Hematopoietic multipotent progenitor cell treated with erythropoietin and hydrocortisone succinate and interleukin-3 and kit ligand, for 8 days (in vitro differentiated cells): ENCODE measurements at regions not wholly inside any gene's neighbourhood (a gene's known extent, or its start where the extent isn't known, plus 50 kb on each side); places are given as distances from the start of the nearest gene placed in this dataset.
"Not testable (repeated sequence)": the region's sequence is repeated elsewhere in the genome, so short reads cannot be mapped to it uniquely, and the experiment has no call there.

Experiments
- DNase-seq: peaks from one replicate; pipeline ENCODE4 v3.0.0-alpha.2; 2015

- no peak for DNase-seq
Observed at GRCh38 chr6:91079969-91080368, 493.1 kb upstream of the MAP3K7 start.

- DNase-seq, result no peak
Observed at GRCh38 chr6:91075244-91075976, 488.5 kb upstream of the MAP3K7 start.

GRCh38 chr6:91063362-91063761 lies 476.5 kb upstream of the MAP3K7 start:
- DNase-seq, result no peak

GRCh38 chr6:91057689-91058088 lies 470.8 kb upstream of the MAP3K7 start:
- DNase-seq, result no peak

GRCh38 chr6:91055959-91056358 lies 469.1 kb upstream of the MAP3K7 start:
- DNase-seq, result no peak

GRCh38 chr6:91052473-91053450 lies 465.9 kb upstream of the MAP3K7 start:
- not testable (repeated sequence) for DNase-seq

GRCh38 chr6:91045161-91045560 lies 458.3 kb upstream of the MAP3K7 start:
- no peak for DNase-seq

DNA sequence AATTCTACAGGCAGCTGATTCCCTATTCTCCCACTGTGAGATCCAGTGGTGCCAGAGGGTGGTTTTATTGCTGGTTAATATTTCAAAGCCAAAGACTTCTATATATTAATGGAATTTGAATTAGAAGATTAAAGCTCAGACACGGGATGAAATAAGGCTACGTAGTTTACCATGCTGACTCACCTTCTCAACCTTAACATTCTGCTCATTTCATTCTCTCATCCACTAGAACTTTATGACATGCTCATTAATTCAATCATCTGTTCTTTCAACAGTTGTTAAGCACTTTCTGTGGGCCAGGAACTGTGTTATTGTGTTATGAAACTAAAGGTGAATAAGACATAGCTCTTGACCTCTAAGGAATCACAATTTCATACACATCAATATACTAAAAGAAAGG lies 456.9 kb upstream of the MAP3K7 start:
- DNase-seq, result no peak

- no peak for DNase-seq
Observed at GRCh38 chr6:91042656-91043055, 455.8 kb upstream of the MAP3K7 start.

GRCh38 chr6:91033964-91034363 lies 447.1 kb upstream of the MAP3K7 start:
- DNase-seq, result no peak

DNA sequence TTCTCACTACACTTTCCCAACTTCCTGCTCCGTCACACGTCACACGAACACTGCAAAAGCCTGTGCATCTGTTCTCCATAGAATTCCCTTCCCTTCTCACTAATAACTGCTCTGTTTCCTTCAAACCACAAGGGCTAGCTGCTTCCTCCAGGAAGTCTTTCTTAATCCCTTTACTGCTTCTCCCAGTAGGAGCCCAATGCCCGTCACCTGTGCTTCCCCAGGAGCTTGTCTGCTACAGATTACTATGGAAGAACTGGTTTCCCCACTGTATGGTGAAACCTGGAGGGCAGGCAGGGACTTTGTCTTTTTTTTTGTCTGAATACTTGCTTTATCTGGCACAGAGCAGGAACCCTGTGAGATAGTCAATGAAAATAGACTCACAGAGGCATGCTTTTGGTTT lies 444.7 kb upstream of the MAP3K7 start:
- DNase-seq, result no peak

DNA sequence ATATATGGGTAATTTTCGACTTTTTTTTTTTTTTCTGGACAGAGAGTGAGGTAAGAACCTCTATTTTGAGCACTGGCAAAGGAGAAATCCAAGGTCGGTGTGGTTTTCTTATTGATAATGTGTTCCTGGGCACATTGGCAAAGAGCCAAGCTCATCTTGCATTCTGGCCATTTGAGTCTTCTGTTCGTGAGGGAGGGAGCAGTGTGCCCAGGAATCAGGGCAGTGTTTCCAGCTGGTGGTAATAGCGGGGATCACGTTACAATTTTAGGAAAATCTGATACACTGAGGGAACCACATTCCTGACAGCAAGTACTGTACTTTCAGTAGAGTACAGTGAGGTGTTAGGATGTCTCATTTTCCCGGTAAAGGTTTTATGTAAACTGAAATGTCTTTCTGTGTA lies 442.3 kb upstream of the MAP3K7 start:
- DNase-seq, result no peak

DNA sequence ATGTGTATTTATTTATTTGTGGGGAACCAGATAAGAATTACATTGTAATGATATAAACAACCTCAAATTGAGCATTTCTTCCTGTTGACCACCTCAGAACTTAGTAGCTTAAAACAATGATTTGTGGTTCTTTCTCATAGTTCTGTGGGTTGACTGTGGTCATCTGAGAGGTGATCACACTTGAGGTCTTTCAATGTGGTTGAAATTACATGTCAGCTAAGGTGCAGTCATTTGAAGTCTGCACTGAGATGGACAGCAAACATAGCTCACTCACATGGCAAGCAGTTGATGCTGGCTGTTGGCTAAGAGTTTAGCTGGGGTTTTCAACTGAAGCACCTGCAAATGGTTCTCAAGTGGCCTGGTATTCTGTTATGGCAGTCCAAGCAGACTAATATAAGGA lies 436.7 kb upstream of the MAP3K7 start:
- DNase-seq, result no peak

- no peak for DNase-seq
Observed at GRCh38 chr6:91020744-91021143, 433.9 kb upstream of the MAP3K7 start.

DNA sequence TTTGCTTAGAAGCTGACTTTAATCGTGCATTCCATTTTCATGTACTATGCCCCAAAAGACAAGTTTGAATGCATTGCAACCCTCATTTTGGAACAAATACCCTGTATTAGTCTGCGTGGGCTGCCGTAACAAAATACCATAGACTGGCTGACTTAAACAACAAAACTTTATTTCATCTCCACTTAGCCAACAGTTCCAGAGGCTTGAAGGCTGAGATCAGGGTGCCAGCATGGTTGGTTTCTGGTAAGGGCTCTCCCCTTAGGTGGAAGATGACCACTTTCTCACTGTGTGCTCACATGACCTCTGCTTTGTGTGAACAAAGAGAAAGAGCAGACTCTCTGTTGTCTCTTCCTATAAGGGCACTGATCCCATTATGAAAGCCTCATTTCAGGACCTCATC lies 431.7 kb upstream of the MAP3K7 start:
- no peak for DNase-seq

- DNase-seq, result no peak
Observed at GRCh38 chr6:91013511-91013910, 426.6 kb upstream of the MAP3K7 start.

- no peak for DNase-seq
Observed at GRCh38 chr6:90997076-90997475, 410.2 kb upstream of the MAP3K7 start.

DNA sequence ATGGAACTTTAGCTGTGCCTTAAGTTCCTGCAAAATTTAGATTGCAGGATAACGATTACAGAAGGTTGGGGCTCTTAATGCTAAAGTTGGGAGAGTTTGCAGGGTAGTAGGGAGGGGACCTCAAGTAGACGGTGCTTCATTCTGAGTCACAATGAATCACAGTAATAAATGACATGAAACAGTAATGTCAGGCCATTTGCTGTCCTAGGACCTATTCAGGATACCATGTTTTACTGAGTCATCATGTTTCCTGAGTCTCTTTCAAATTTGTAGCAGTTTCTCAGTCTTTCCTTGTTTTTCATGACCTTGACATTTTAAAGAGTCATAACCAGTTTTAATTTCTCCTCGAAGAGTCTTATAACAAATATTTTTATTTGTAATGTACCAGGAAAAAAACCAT lies 406.9 kb upstream of the MAP3K7 start:
- no peak for DNase-seq

DNA sequence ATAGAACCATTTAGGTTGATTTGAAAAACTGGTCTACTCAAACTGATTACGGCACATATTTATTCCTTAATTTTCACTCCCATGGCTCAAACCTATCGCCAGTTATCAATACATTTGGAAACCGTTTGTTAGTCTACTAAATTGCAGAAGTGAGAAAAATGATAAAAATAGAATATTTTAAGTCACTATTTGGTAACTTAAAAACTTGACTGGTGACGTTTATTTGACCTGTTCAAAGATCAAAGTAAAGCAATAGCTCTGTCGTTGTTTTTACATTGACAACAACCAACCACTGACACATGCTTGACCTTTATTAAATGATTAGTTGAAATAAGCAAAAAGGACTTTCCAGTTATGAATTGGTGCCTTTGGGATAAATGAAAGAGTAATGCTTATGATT lies 402.9 kb upstream of the MAP3K7 start:
- DNase-seq, result no peak

GRCh38 chr6:90984066-90984465 lies 397.2 kb upstream of the MAP3K7 start:
- no peak for DNase-seq

GRCh38 chr6:90983462-90983861 lies 396.6 kb upstream of the MAP3K7 start:
- no peak for DNase-seq

DNA sequence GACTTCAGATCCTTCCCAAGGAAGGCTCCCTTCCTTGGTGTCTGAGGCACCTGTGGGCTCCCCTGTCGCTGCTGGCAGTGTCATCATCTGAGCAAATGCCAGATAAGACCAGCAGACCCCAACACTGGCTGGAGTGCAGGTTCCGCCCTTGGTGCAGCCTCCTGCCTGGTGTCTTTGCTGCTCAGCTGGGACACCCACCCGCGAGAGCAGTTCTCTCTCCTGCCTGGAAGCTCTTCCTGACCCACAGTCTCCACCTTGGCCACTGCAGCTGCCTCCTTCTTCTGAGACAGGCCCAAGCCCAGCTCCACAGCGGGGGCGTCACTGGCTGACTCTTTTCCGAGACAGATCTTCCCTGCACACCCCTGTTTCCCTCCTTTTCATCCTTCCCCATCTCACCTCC lies 395.7 kb upstream of the MAP3K7 start:
- no peak for DNase-seq

DNA sequence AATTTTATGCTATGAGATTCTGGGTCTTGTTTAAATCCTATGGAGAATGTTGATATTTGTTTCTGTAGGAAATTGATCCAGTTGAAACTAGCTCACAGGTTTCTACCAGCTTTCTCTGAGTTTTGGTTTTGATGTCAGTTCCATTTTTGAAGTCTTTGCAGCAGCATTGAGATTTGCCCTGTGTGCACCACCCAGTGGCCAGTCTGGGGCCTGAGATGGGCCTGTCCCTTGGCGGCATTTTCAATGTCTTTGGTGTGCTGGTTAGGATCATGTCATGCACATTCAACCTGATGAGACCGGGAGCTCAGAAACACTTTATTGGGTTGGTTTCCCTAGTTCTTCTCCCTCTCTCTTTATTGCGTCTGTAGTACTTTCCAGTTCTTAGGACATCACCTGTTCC lies 395.2 kb upstream of the MAP3K7 start:
- no peak for DNase-seq

- no peak for DNase-seq
Observed at GRCh38 chr6:90978046-90978445, 391.2 kb upstream of the MAP3K7 start.
